ENCODE measurements at regions not wholly inside any gene's neighbourhood (a gene's known extent, or its start where the extent isn't known, plus 50 kb on each side); places are given as distances from the start of the nearest gene placed in this dataset.
A peak's percentile ranks its signal among the peaks of the same experiment; 100 is the strongest.

GRCh38 chr2:192854706-192855105 lies 660.0 kb upstream of the TMEFF2 start:
- ATAC-seq, result no peak
- no peak for DNase-seq (ENCODE audit: low spot score)

GRCh38 chr2:192854031-192854430 lies 659.3 kb upstream of the TMEFF2 start:
- DNase-seq (ENCODE audit: low spot score), result no peak
- no peak for ATAC-seq

GRCh38 chr2:192828947-192829346 lies 634.2 kb upstream of the TMEFF2 start:
- ATAC-seq, result no peak
- peak; percentile 39 for DNase-seq (ENCODE audit: low spot score)

- DNase-seq (ENCODE audit: low spot score) (no peak), ATAC-seq (no peak)
Observed at GRCh38 chr2:192828175-192828574, 633.4 kb upstream of the TMEFF2 start.

- peak; percentile 28 for DNase-seq (ENCODE audit: low spot score)
- ATAC-seq, result no peak
Observed at GRCh38 chr2:192827735-192828134, 633.0 kb upstream of the TMEFF2 start.

GRCh38 chr2:192814376-192814775 lies 619.6 kb upstream of the TMEFF2 start:
- ATAC-seq (no peak), DNase-seq (ENCODE audit: low spot score) (no peak)

GRCh38 chr2:192813341-192813740 lies 618.6 kb upstream of the TMEFF2 start:
- ATAC-seq (no peak), DNase-seq (ENCODE audit: low spot score) (no peak)

GRCh38 chr2:192809173-192809572 lies 614.4 kb upstream of the TMEFF2 start:
- DNase-seq (ENCODE audit: low spot score), result no peak
- ATAC-seq, result no peak

GRCh38 chr2:192783643-192784042 lies 588.9 kb upstream of the TMEFF2 start:
- no peak for DNase-seq (ENCODE audit: low spot score)
- no peak for ATAC-seq

GRCh38 chr2:192775459-192776262 lies 580.9 kb upstream of the TMEFF2 start:
- ATAC-seq (no peak), DNase-seq (ENCODE audit: low spot score) (no peak)

GRCh38 chr2:192775011-192775410 lies 580.3 kb upstream of the TMEFF2 start:
- no peak for ATAC-seq
- no peak for DNase-seq (ENCODE audit: low spot score)

GRCh38 chr2:192773044-192773443 lies 578.3 kb upstream of the TMEFF2 start:
- ATAC-seq (peak; percentile 44), DNase-seq (ENCODE audit: low spot score) (no peak)

- ATAC-seq (peak; percentile 70), DNase-seq (ENCODE audit: low spot score) (no peak)
Observed at GRCh38 chr2:192749611-192750200, 555.0 kb upstream of the TMEFF2 start.

GRCh38 chr2:192741889-192742288 lies 547.2 kb upstream of the TMEFF2 start:
- ATAC-seq, result no peak
- no peak for DNase-seq (ENCODE audit: low spot score)

GRCh38 chr2:192735447-192735846 lies 540.7 kb upstream of the TMEFF2 start:
- ATAC-seq (no peak), DNase-seq (ENCODE audit: low spot score) (no peak)

GRCh38 chr2:192729369-192729768 lies 534.6 kb upstream of the TMEFF2 start:
- ATAC-seq, result no peak
- DNase-seq (ENCODE audit: low spot score), result no peak

GRCh38 chr2:192725991-192726390 lies 531.3 kb upstream of the TMEFF2 start:
- DNase-seq (ENCODE audit: low spot score), result no peak
- ATAC-seq, result no peak

GRCh38 chr2:192719629-192720028 lies 524.9 kb upstream of the TMEFF2 start:
- ATAC-seq, result no peak
- DNase-seq (ENCODE audit: low spot score), result no peak

- DNase-seq (ENCODE audit: low spot score) (no peak), ATAC-seq (no peak)
Observed at GRCh38 chr2:192718340-192718739, 523.6 kb upstream of the TMEFF2 start.

GRCh38 chr2:192700934-192701333 lies 506.2 kb upstream of the TMEFF2 start:
- ATAC-seq, result no peak
- no peak for DNase-seq (ENCODE audit: low spot score)

GRCh38 chr2:192697880-192698279 lies 503.1 kb upstream of the TMEFF2 start:
- ATAC-seq, result no peak
- DNase-seq (ENCODE audit: low spot score), result no peak

GRCh38 chr2:192696857-192697256 lies 502.1 kb upstream of the TMEFF2 start:
- no peak for ATAC-seq
- no peak for DNase-seq (ENCODE audit: low spot score)

GRCh38 chr2:192687015-192687414 lies 492.3 kb upstream of the TMEFF2 start:
- DNase-seq (ENCODE audit: low spot score), result no peak
- no peak for ATAC-seq
